HG03175 (cell line): ENCODE measurements at regions not wholly inside any gene's neighbourhood (a gene's known extent, or its start where the extent isn't known, plus 50 kb on each side); places are given as distances from the start of the nearest gene placed in this dataset.
A peak's percentile ranks its signal among the peaks of the same experiment; 100 is the strongest.
"Not testable (repeated sequence)": the region's sequence is repeated elsewhere in the genome, so short reads cannot be mapped to it uniquely, and the experiment has no call there.

Source experiments
- ATAC-seq: cut with Tn5 transposase; IDR thresholded peaks from one replicate; pipeline ENCODE4 v1.9.1; 2021; ENCODE audit warnings: mild to moderate bottlenecking, moderate library complexity; ENCODE audit not compliant: unreplicated experiment

GRCh38 chr9:17083258-17083657 lies 51.6 kb upstream of the CNTLN start:
- ATAC-seq = no peak

- no peak for ATAC-seq
Observed at GRCh38 chr9:17082343-17083064, 52.3 kb upstream of the CNTLN start.

GRCh38 chr9:17081814-17082213 lies 53.0 kb upstream of the CNTLN start:
- ATAC-seq = no peak

GRCh38 chr9:17081351-17081750 lies 53.5 kb upstream of the CNTLN start:
- ATAC-seq = no peak

GRCh38 chr9:17075758-17076485 lies 58.9 kb upstream of the CNTLN start:
- peak; percentile 53 for ATAC-seq

- no peak for ATAC-seq
Observed at GRCh38 chr9:17075146-17075757, 59.6 kb upstream of the CNTLN start.

- ATAC-seq = not testable (repeated sequence)
Observed at GRCh38 chr9:17072563-17072962, 62.3 kb upstream of the CNTLN start.

GRCh38 chr9:17068671-17069070 lies 66.2 kb upstream of the CNTLN start:
- ATAC-seq = no peak

- ATAC-seq = no peak
Observed at GRCh38 chr9:17065062-17065461, 69.8 kb upstream of the CNTLN start.

GRCh38 chr9:17064558-17064957 lies 70.3 kb upstream of the CNTLN start:
- no peak for ATAC-seq

GRCh38 chr9:17063535-17064135 lies 71.2 kb upstream of the CNTLN start:
- no peak for ATAC-seq

GRCh38 chr9:17062497-17062896 lies 72.3 kb upstream of the CNTLN start:
- no peak for ATAC-seq

- no peak for ATAC-seq
Observed at GRCh38 chr9:17060450-17060849, 74.4 kb upstream of the CNTLN start.

- no peak for ATAC-seq
Observed at GRCh38 chr9:17059465-17059864, 75.4 kb upstream of the CNTLN start.

GRCh38 chr9:17057729-17058128 lies 77.1 kb upstream of the CNTLN start:
- ATAC-seq = no peak

- no peak for ATAC-seq
Observed at GRCh38 chr9:17052626-17053025, 82.2 kb upstream of the CNTLN start.

GRCh38 chr9:17045381-17045940 lies 89.4 kb upstream of the CNTLN start:
- ATAC-seq = no peak

GRCh38 chr9:17031546-17031945 lies 103.3 kb upstream of the CNTLN start:
- ATAC-seq = no peak

GRCh38 chr9:17025281-17025680 lies 109.6 kb upstream of the CNTLN start:
- no peak for ATAC-seq

- ATAC-seq = no peak
Observed at GRCh38 chr9:17024129-17024528, 110.7 kb upstream of the CNTLN start.

GRCh38 chr9:17021387-17021970 lies 113.4 kb upstream of the CNTLN start:
- no peak for ATAC-seq
